GM18858 (cell line): ENCODE measurements at regions not wholly inside any gene's neighbourhood (a gene's known extent, or its start where the extent isn't known, plus 50 kb on each side); places are given as distances from the start of the nearest gene placed in this dataset.

Source experiments
- ATAC-seq: cut with Tn5 transposase; IDR thresholded peaks from one replicate; pipeline ENCODE4 v1.9.1; 2021; ENCODE audit not compliant: unreplicated experiment

DNA sequence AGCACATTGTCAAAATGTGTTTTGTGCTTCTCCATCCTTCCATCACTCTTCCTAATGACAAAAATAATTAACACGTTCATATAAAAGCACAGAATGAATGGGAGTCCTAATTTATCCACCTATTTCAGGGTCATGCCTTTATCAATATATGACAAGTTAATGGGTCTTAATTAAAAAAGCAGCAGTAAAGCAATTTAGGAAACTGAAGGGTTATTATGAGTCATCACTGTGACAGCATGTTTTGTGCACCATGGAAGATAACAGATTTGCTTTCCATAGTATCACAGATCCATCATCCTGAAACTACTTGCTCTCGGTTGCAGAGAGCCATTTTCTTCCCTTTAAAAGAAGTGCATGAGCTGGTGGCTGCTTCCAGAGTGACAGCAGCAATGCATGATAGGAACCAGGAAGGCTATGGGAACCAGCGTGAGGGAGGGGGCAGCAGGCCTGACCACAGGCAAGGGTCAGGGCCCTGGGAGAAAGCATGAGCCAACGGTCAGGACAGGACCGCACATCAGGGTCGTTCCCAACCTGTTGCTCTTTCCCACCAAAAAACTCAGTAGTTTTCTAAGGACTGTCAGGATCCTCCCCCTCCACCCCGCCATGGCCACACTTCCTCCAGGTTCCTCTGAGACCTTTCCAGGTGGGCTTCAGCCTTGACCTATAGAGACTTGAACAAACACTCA, 784.1 kb downstream of the UQCRFS1 start:
- no peak for ATAC-seq

DNA sequence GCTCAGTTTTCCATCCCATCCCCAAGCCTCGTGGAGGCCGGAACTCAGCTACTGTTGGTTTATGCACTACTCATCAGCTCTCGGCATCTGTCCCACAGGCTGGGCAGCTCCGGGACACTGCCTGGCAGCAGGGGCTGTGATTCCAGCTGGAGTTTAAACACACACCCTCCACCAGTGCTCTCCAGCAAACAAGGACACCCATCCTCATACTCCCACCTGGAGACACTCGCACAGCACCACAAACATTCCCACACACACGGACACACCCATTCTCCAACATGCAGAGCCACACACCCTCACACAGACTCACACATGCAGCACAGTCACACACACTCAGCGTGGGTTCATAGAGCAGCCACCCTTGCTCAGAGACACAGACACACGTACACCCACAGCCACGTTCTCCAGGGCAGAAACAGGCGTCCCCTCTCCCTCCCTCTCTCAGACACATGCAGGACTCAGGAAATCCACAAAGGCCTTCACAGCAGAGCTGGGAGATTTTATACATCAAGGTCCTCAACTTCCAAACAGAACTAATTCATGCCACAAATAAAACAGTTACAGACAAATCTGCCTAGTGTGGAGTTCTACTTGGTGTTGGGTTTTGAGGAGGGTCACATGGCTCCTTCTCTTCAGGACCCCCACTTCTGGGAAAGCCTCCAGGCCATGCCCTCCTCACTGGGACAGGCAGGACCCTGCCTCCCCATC, 785.4 kb downstream of the UQCRFS1 start:
- ATAC-seq: no peak

DNA sequence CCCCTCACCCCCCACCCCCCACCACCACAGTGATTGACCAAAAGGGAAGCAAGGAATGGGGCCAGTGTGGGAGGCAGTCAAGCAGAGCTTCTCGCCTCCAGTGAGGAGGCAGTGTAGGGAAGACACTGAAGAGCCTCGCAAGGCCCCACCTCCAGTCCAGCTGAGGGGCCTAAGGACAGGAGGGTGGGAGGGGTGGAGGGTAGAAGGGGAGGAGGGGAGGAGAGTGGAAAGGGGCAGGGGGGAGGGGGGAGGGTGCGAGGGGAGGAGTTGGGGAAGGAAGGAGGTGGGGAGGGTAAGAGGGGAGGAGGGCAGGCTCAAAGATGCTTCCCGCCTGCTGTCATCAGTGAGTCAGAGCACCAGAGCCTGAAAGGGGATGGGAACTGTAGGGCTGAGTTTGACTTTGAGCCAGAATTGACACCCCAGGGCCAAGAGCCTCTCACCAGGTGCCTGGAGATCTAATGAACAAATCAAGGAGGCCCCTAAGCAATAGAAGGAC, 786.2 kb downstream of the UQCRFS1 start:
- ATAC-seq: no peak

DNA sequence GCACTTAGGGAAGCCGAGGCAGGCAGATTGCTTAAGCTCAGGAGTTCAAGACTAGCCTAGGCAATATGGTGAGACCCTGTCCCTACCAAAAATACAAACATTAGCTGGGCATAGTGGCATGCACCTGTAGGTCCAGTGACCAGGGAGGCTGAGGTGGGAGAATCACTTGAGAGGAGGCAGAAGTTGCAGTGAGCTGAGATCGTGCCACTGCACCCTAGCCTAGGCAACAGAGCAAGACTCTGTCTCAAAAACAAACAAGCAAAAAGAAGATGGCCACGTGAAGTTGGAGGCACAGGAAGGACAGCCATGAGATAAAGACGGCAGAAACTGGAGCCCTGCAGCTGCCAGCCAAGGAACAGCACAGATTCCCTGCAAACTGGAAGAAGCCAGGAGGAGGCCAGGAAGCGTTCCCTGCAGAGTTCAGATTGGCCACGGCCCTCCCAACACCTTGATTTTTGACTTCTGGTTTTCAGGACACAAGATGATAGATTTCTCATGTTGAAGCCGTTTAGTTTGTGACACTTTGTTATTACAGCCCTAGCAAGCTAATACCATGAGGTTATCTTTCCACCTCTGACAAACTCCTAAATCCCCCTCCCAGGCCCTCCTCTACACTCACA, 786.7 kb downstream of the UQCRFS1 start:
- no peak for ATAC-seq

DNA sequence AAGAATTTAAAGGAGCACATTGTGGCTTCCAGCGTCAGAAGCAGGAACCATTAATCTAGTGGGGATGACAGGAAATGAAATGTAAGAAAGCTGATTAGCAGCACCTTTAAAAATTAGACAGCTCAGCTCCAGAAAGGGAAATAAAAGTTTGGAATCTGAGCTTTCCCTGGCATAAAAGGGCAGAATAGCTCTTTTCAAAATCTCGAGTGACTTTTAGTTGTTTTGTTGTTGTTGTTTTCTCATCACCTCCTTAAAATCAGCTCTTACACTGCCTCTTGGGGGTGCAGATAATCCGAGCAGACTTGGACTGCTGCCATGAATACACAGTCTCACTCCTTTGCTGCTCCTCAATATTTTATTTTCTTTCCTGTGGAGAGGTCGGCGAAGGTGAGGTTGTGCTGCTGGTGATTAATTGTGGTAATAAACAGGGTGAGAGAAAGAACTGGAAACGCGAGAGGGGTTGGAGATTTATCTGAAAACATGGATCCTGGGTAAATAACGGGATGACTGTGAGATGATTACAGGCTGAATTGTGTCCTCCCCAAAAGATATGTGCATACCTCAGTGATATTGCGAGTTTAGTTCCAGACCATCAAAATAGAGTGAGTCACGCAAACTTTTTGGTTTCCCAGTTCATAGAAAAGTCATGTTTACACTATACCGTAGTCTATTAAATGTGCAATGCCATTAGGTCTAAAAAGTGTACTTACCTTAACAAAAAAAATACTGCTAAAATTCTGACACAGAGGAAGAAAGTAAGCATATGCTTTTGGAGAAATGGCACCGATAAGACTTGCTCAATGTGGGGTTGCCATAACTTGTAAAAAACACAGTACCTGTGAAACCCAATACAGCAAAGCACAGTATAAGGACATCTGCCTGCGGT, 787.7 kb downstream of the UQCRFS1 start:
- ATAC-seq: no peak

DNA sequence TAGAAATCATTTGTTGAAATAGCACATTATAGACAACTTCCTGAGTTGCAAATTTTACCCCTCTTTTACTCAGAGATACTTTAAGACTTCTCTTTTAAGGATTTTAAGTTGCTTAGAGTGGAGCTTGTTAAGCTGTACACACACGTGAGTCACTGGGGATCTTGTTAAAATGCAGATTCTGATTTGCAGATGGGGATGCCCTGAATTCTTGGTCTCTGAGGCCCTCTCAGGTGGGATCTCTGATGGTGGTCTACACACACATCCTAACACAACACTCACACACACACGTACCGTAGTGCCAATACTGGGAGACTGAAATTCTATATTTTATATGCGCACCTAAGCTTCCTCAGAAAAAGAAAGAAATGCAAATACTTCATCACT, 788.3 kb downstream of the UQCRFS1 start:
- no peak for ATAC-seq

DNA sequence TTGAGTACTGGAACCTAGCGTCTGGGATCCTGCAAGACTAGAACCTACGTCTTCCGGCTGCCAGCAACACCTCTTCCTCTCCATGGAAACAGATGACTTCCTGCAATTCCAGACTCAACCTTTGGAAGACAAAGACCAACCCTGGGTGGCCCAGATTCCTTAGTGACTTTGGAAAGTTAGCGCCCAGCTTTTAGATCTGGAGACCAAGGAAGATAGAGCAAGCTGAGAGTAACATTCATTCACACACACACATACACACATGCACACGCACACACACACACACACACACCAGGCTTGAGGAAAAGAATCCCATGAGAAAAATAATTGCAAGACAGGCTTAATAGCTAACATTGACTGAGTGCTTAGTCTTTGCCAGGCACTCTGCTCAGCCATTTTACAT, 788.9 kb downstream of the UQCRFS1 start:
- ATAC-seq: no peak

DNA sequence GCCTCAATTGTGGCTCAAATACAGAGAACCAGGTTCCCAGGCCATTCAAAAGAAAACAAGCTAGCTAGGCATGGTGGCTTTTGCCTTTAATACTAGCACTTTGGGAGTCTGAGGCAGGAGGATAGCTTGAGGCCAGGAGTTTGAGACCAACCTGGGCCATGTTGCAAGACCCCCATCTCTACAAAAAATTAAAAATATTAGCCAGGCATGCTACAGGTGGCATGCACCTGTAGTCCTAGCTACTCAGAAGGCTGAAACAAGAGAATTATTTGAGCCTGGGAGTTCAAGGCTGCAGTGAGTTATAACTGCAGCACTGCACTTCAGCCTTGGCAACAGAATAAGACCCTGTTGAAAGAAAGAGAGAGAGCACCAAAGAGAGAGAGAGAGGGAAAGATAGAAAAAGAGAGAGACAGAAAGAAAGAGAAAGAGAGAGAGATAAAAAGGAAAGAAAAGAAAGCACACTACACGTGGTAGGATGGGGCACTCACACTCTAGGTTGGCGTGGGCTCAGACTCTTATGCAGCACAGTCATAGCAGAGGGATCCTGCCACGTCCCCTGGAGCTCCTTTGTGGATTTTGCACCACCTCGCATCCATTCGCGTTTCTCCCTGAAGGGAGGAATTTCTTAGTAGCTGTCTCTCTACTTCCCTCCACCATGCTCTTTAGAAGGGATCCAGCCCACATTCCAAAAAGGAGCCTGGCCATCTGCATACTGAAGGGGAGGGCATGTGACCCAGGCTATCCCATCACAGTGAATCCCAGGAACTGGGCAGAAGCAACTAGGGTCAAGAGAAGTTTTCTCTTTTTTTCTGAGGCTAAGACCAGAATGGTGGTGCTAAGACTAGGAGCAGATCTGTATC, 789.9 kb downstream of the UQCRFS1 start:
- no peak for ATAC-seq

DNA sequence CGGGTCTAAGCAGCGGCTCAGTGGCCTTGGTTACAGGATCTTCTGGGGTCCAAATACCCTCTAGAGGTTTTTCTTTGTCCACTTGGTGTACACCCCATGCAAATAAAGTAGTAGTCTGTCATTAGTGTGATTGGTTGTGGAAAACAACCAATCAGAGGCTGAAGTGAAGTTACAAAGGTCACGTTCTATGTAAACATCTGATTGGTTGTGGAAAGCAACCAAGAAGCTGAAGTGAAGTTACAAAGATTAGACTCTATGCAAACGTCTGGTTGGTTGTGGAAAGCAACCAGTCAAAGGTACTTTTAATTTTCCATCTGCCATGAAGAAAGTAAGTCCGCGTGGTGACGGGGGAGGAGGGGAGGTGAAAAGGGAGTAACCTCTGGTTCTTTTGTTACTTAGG, 790.9 kb downstream of the UQCRFS1 start:
- no peak for ATAC-seq

DNA sequence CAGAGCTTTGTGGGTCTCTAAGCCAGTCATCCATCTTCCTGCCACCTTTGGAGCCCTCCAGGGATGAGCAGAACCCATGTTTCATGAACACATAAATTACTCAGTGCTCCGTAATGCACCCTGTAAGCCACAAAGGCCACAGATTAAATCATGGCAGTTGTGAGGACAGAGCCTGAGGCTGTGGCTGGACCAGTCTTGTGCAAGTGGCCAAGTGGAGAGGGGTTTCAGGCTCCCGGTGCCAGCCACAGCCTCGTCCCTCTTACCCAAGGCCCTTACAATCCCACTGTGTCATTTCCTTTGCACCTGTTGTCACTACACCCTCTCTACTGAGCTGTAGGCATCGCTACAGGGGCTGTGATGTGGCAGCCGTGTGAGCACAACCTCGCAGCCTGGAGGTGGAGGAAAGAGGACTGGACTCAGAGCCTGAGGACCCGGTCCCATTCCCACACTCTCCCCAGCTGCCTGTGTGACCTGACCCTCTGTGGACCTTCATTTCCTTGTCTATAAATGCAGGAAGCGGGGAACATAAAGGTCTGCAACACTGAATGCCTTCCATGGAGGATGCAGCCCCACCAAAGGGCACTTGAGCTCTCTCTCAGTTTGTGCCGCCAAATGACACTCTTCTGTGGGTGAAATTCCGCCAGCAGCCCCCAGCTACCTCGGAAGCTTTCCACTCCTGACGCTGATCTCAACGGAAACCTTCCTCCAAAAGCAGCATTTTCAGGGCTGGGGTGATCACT, 792.0 kb downstream of the UQCRFS1 start:
- no peak for ATAC-seq

DNA sequence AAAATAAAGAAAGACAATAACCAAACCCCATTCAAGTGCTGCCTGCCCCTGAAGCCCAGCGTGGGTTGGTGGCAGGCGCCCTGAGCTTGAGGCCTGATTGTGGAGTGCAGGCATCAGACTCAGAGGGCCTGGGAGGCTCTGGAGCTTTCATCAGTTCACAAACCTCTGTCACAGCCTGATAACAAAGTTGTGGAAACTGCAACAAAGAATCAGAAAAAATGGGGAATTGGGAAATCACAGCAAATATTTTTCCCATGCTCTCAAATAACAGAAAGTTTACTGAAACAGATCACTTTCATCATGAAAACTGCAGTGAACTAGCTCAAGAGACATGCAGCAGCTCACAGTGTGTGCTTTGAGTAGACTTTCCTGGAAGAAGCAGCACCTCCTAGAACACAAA, 793.6 kb downstream of the UQCRFS1 start:
- no peak for ATAC-seq

DNA sequence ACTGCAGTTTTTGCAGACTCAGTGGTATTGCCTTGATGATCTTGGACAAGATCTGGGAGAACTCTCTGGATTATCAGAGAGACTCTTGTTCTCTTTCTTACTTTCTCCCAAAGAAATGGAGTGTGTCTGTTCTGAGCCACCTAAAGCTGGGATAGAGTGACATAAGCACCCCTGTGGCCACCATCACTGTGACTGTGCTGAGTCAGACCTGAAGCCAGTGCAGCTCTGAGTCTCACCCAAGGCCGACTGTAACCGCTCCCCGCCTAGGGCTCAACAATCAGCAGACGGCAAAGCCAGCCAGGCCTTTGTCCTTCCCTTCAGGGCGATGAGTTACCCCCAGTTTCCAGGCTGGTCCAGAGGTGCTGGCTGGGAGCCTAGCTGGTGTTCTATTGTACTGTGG, 795.6 kb downstream of the UQCRFS1 start:
- no peak for ATAC-seq

DNA sequence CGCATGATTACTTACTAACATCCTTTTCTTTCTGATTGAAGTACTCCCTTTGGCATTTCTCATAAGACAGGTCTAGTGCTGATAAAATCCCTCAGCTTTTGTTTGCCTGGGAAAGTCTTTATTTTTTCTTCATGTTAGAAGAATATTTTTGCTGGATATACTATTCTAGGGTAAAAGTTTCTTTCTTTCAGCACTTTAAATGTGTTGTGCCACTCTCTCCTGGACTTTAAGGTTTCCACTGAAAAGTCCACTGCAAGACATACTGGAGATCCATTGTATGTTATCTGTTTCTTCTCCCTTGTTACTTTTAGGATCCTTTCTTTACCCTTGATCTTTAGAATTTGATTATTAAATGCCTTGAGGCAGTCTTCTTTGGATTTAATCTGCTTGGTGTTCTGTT, 796.7 kb downstream of the UQCRFS1 start:
- no peak for ATAC-seq

DNA sequence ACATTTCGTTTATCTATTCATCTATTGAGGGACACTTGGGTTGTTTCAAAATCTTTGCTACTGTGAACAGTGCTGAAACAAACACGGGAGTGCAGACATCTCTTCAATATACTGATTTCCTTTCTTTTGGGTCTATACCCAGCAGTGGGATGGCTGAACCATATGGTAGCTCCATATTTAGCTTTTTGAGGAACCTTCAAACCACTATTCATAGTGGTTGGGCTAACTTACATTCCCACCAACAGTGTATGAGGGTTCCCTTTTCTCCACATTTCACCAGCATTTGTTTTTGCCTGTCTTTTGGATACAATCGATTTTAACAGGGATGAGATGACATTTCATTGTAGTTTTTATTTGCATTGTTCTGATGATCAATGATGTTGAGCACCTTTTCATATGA, 798.2 kb downstream of the UQCRFS1 start:
- no peak for ATAC-seq

DNA sequence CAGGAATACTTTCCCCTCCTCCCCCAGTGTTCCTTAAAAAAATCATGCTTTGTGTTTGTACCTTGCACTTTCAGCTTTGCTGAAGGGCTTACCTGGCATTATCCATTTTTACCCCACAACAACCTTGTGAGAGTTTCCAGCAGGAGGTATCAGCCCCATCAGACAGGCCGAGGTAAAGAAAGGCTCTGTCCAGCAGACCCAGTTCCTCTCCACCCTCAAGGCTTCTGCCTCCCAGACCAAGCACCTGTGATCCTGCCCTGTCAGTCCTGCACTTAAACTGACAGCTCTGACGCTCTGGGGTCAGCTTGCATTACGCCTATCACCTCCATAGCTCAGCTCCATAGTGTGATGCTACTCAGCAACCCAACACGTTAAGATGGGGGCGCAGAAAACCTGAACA, 803.1 kb downstream of the UQCRFS1 start:
- no peak for ATAC-seq

DNA sequence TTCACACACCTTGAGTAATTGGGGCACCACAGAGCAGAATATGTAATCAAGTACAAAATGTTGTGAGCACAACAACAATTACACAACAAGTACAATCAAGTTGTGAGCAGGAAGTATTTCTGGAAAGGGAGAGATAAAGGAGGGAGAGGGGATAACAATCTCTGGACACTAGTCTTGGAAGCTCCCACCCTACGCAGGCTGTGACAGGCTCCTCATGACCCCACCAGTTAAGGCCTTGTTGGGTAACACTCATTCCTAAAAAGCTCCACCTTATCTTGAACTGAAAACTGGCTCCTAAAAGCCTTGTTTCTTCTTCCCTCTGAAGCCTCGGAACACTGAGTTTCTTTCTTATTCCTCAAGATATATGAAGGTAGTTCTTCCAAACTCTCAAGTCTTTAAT, 806.0 kb downstream of the UQCRFS1 start:
- ATAC-seq: no peak

DNA sequence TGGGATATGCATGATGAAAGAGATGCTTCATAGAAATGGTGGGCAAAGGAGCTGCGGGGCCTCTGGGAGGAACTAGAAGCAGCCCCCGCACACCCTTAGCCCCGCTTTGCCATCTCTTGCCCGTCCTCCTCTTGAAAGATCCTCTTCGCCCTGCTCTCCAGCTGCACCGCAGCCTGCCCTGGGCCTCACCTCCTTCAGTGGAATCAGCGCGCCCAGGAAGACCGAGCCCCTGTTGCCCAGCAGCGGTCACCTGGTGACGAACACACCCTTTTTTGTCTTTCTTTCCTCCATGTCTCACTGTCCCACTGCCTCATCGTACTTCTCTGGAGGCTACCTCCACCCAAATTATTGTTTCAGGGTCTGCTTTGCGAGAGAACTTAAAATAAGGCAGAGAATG, 807.6 kb downstream of the UQCRFS1 start:
- no peak for ATAC-seq

DNA sequence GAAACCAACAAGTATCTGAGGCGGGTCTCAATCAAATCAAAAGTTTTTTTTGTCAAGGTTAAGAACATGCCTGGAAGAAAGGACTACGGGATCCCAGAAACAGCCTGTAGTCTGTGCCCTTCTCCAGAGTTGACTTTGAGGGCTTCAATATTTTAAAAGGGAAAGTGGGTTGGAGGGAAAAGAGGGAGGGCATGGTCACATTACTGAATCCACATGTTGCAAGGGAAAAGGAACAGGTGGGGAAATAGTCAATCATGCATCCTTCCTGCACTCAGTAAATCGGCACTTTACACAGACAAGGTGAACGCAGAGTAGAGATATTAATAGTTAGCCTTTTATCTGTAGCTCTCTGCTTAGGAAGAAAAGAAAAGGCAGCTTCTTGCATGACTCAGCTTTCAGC, 808.5 kb downstream of the UQCRFS1 start:
- ATAC-seq: no peak

DNA sequence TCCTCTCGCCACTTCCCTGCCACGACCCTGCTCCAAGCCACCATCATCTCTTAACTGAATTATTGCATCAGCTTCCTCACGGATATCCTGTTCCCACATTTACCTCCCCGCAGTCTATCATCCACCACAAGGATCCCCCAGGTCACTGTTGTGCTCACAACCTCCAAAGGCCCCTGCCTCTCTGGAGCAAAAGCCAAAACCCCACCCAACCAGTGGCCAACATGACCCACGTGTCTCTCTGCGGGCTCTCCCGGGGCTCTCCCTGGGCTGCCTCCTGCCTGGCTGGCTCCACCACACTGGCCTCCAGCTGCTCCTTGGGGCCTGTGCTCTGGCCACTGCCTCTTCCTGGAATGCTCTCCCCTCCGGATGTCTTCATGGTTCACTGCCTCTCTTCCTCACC, 809.3 kb downstream of the UQCRFS1 start:
- ATAC-seq: no peak
